Gastroesophageal sphincter (tissue), 3 donors: ENCODE measurements at regions not wholly inside any gene's neighbourhood (a gene's known extent, or its start where the extent isn't known, plus 50 kb on each side); places are given as distances from the start of the nearest gene placed in this dataset.

ENCODE experiments used
- CTCF ChIP-seq, 4 experiments: fragments of 200-600 bp in 2 of 4; fragments of 450-650 bp in 2 of 4; sonication (generic) in 1 of 4; IDR thresholded peaks; one replicate each; pipeline ENCODE4 v1.5.1; 2017 to 2019; ENCODE audit warnings: antibody characterized with exemption in 4 of 4, mild to moderate bottlenecking in 2 of 4, moderate library complexity in 2 of 4
- POLR2A ChIP-seq, 2 donors: fragments of 450-650 bp; IDR thresholded peaks; one replicate each; pipeline ENCODE4 v1.6.1; 2017; ENCODE audit warnings: antibody characterized with exemption in 2 of 2, mild to moderate bottlenecking in 2 of 2, moderate library complexity in 1 of 2
- POLR2AphosphoS5 ChIP-seq: sonication (generic); formaldehyde crosslinking; IDR thresholded peaks from one replicate; pipeline ENCODE4 v1.6.1; 2017; ENCODE audit warnings: antibody characterized with exemption

DNA sequence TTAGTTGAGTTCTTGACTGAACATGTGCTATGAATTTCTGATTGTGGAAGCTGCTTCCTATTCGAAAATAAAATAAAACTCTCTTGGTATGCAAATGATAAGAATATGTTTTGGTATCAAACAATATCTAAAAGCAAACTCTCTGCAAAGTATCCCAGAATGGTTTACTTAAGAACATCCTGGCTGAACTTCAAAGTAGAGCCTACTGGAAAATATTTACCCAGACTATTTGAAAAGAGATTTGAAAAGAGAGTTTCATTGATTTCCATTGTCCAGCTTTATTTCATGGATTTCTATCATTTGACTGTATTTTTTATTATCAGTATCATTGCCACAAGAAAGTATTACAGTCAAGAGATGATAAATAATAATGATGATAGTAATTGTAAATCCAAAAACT lies 171.1 kb upstream of the SLC7A11 start:
- TF ChIP-seq POLR2A (IDR thresholded peaks at IDR 0.05) (no peak), CTCF (IDR thresholded peaks at IDR 0.05) (no peak), POLR2AphosphoS5 (no peak)
